ENCODE measurements at regions not wholly inside any gene's neighbourhood (a gene's known extent, or its start where the extent isn't known, plus 50 kb on each side); places are given as distances from the start of the nearest gene placed in this dataset.
A peak's percentile ranks its signal among the peaks of the same experiment; 100 is the strongest.

DNA sequence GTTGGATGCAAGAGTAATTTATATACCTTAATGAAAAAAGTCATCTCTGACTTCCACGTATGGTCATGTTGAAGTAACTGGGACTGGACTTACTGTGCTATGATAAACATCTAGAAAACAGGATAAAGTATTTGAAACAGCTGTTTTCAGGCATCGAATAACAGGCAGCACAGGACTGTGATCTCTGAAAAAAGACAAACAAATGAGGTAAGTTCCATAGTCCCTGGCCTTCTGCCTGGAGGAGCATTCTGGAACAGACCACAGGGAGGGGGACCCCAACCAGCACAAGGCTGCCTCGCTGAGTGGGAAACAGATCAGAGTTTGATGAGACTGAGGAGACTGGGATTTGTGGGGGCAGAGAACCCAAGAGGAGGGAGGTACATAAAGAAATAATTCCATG, 89.1 kb upstream of the HABP2 start:
- no peaks in the 10 kb centered on the region for H3K9me3 ChIP-seq
- DNase-seq, result no peak

DNA sequence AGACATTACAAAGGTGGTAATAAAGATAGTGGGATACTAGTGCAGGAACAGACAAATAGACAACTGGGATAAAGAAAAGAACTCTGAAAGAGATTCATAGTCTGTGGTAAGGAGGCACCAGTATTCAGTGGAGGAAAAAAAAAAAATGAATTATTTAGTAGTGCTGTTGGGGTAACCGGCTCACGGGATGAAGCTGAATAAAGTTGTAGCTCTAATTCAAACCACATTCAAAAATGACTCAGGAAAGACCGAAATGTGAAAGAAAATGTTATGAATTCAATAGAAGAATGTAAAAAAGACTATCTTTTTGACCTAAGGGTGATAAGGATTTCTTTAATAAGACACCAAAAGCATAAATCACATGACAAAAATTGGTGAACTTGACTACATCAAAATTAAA, 83.1 kb upstream of the HABP2 start:
- 93 to 95% methylated on average over 3 of the region's 3 CpGs for WGBS, 2 donors
- H3K9me3 ChIP-seq, result no peaks in the 10 kb centered on the region
- intact Hi-C loops (cut with DNase I), result no loop called here
- no peak overlapping the region for H3K27ac ChIP-seq
- no peaks in the 10 kb centered on the region for H3K36me3 ChIP-seq
- no peaks in the 10 kb centered on the region for H3K27me3 ChIP-seq
- no peak for TF ChIP-seq POLR2A (IDR thresholded peaks at IDR 0.05)
- TF ChIP-seq EP300 (IDR thresholded peaks at IDR 0.05), result no peak
- TF ChIP-seq, protein P1, sequence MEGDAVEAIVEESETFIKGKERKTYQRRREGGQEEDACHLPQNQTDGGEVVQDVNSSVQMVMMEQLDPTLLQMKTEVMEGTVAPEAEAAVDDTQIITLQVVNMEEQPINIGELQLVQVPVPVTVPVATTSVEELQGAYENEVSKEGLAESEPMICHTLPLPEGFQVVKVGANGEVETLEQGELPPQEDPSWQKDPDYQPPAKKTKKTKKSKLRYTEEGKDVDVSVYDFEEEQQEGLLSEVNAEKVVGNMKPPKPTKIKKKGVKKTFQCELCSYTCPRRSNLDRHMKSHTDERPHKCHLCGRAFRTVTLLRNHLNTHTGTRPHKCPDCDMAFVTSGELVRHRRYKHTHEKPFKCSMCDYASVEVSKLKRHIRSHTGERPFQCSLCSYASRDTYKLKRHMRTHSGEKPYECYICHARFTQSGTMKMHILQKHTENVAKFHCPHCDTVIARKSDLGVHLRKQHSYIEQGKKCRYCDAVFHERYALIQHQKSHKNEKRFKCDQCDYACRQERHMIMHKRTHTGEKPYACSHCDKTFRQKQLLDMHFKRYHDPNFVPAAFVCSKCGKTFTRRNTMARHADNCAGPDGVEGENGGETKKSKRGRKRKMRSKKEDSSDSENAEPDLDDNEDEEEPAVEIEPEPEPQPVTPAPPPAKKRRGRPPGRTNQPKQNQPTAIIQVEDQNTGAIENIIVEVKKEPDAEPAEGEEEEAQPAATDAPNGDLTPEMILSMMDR (IDR thresholded peaks at IDR 0.05), result no peak
- TF ChIP-seq POLR2AphosphoS5 (IDR thresholded peaks at IDR 0.05), result no peak
- peaks cover 0 to 16% (median 11%) of the 10 kb centered on the region in 4 donors for H3K4me1 ChIP-seq
- DNase-seq, result no peak
- H3K4me3 ChIP-seq, result no peak overlapping the region

More for the DNA sequence above, 89.1 kb upstream of the HABP2 start:
- intact Hi-C loops (cut with DNase I), result no loop called here
- 33 to 52% methylated on average over 3 of the region's 3 CpGs for WGBS, 2 donors
- Histone ChIP-seq H3K36me3 (no peaks in the 10 kb centered on the region), H3K27me3 (no peaks in the 10 kb centered on the region), H3K4me1 (no peaks in the 10 kb centered on the region), H3K4me3 (no peak overlapping the region), H3K27ac (peak overlapping the region in 1 of 4 donors; percentile 1)
- TF ChIP-seq POLR2AphosphoS5 (IDR thresholded peaks at IDR 0.05) (no peak), POLR2A (IDR thresholded peaks at IDR 0.05) (no peak)
- TF ChIP-seq, protein P1 (IDR thresholded peaks at IDR 0.05), result no peak

DNA sequence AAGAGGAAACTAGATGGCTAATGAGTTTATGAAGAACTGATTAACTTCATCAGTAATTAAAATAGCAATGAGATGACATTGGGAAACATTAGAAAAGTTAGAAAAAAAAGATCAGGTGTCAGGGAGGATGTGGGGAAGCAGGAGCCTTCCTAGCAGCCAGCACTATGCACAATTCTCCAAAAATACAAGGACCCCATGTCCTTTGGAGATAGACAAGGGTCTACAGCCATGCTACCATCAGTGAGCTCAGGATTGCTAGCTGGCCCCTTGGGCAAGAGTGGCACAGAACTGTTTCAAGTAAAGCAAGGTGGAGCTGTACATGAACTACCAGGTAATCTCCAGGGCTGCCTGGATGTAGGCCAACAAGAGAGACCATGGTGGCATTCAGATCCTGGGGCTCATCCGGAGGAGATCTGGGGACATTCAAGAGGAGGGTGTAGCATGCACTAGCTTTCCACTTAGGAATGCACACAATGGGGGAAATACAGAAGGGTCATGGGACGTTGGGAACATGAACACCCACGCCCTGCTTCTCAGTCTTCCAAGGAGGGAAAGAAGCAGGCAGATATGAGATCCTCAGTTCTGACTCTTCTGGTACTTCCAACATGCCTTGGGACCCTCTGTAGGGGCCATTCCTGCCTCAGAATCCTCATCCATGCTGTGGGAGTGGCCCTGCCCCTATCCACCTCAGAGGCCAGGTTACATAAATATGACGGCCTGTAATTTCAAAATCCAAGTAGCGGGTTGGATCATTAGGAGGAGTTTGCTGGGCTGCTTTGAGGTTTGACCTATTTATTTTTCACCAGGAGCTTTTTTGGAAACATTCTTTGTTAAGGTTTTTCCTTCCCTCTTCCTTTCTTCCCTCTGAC, 82.2 kb upstream of the HABP2 start:
- intact Hi-C loops (cut with DNase I), result no loop called here
- Histone ChIP-seq H3K27me3 (no peaks in the 10 kb centered on the region), H3K36me3 (no peaks in the 10 kb centered on the region), H3K4me1 (peaks cover 0 to 24% (median 19%) of the 10 kb centered on the region in 4 donors), H3K4me3 (no peak overlapping the region), H3K27ac (no peak overlapping the region), H3K9me3 (no peaks in the 10 kb centered on the region)
- DNase-seq, result no peak
- 78 to 87% methylated on average over 5 of the region's 5 CpGs for WGBS, 2 donors
- TF ChIP-seq POLR2A (IDR thresholded peaks at IDR 0.05) (no peak), EP300 (IDR thresholded peaks at IDR 0.05) (no peak), POLR2AphosphoS5 (IDR thresholded peaks at IDR 0.05) (no peak)
- TF ChIP-seq, protein P1 (IDR thresholded peaks at IDR 0.05), result no peak

DNA sequence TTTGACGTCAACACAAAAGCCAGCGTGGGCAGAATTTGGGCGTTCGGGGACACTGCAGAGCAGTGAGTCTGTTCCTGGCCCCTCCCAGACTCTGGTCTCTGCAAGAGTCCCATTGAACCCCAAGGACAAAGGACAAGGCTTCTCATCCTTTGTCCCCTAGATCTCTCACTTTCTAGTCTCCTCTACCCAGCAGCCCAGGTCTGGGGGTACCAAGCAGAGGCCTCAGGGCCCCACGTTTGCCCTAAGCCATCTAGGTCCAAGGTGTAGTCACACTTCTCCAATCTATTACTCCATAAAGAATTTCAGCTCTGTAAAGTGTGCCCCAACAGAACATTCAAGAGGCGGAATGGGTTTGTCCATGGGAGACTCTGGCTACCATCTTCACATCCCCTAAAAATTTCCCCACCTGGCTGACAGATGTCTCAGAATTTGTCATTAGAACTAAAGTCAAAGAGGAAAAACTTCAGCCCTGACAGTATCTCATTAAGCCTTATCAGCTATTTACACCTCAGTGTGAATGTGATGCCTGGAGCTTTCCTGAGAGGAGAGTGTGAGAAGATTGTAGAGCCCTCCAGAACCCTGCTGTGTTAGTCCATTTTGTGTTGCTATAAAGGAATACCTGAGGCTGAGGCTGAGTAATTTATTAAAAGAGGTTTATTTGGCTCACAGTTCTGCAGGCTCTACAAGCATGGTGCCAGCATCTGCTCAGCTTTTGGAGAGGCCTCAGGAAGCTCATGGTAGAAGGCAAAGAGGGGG, 81.4 kb upstream of the HABP2 start:
- intact Hi-C loops (cut with DNase I), result no loop called here
- Histone ChIP-seq H3K4me3 (no peak overlapping the region), H3K9me3 (no peaks in the 10 kb centered on the region), H3K4me1 (peaks cover 0 to 31% (median 24%) of the 10 kb centered on the region in 4 donors), H3K27ac (no peak overlapping the region), H3K36me3 (no peaks in the 10 kb centered on the region), H3K27me3 (no peaks in the 10 kb centered on the region)
- TF ChIP-seq, protein P1 (IDR thresholded peaks at IDR 0.05), result no peak
- no peak for TF ChIP-seq POLR2A (IDR thresholded peaks at IDR 0.05)
- no peak for TF ChIP-seq POLR2AphosphoS5 (IDR thresholded peaks at IDR 0.05)
- 89 to 92% methylated on average over 6 of the region's 6 CpGs for WGBS, 2 donors
- no peak for DNase-seq

Measured in sigmoid colon (tissue), 6 donors.